ENCODE measurements at regions not wholly inside any gene's neighbourhood (a gene's known extent, or its start where the extent isn't known, plus 50 kb on each side); places are given as distances from the start of the nearest gene placed in this dataset.
A peak's percentile ranks its signal among the peaks of the same experiment; 100 is the strongest.

DNA sequence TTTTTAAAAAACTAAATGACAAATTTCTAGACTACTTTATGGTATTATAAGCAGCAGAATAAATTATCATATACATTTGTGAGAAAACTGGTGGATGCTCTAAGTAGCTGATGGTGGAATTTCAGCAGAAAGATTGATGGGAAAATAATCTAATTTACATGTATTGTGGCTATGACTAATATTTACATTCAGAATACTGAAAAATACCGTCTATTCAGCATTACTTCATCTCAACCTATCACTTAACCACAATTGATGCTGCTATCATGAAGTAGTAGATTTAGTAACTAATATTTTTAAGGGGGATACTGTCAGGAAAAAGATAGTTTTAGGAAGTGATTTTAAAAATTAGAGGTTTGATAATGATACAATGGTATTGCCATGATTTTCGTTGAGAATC lies 137.9 kb downstream of the IFI44 start:
- DNase-seq (ENCODE audit: low read depth, low spot score) = peak; percentile 6
- no peak overlapping the region for H3K4me3 ChIP-seq (ENCODE audit: low read depth, low read length)
- TF ChIP-seq, protein P1, sequence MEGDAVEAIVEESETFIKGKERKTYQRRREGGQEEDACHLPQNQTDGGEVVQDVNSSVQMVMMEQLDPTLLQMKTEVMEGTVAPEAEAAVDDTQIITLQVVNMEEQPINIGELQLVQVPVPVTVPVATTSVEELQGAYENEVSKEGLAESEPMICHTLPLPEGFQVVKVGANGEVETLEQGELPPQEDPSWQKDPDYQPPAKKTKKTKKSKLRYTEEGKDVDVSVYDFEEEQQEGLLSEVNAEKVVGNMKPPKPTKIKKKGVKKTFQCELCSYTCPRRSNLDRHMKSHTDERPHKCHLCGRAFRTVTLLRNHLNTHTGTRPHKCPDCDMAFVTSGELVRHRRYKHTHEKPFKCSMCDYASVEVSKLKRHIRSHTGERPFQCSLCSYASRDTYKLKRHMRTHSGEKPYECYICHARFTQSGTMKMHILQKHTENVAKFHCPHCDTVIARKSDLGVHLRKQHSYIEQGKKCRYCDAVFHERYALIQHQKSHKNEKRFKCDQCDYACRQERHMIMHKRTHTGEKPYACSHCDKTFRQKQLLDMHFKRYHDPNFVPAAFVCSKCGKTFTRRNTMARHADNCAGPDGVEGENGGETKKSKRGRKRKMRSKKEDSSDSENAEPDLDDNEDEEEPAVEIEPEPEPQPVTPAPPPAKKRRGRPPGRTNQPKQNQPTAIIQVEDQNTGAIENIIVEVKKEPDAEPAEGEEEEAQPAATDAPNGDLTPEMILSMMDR (IDR thresholded peaks at IDR 0.05; ENCODE audit: low read depth, low read length) = no peak
- in situ Hi-C loops (cut with HindIII; ENCODE audit: low sequenced_read_pairs) = no loop called here

DNA sequence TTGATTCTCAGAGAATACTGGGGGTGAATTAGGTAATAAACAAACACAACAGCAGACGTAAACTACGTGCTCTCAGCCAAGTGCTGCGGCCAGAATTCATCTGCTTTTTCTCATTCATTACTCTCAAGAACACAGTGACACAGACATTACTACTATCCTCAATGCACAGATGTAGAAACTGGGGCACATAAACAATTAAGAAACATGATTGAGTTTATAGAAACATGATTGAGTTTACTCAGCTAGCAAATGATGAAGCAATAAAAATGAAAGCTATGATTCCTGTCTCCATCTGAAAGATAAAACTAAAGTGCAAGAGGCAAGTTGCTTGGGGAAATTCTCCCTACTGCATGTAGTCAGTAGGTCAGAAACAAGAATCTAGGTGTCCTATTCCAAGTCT lies 140.5 kb downstream of the IFI44 start:
- TF ChIP-seq, protein P1 (IDR thresholded peaks at IDR 0.05; ENCODE audit: low read depth, low read length) = no peak
- H3K4me3 ChIP-seq (ENCODE audit: low read depth, low read length) = no peak overlapping the region
- in situ Hi-C loops (cut with HindIII; ENCODE audit: low sequenced_read_pairs) = no loop called here
- no peak for DNase-seq (ENCODE audit: low read depth, low spot score)

DNA sequence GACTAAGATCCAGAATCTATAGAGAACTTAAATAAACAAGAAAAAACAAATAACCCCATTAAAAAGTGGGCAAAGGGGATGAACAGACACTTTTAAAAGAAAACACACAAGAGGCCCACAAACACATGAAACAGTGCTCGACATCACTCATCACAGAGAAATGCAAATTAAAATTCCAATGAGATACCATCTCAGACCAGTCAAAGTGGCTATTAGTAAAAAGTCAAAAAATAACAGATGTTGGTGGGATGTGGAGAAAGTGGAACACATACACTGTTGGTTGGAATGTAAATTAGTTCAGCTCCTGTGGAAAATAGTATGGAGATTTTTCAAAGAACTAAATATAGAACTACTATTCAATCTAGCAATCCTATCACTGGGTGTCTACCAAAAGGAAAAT lies 143.1 kb downstream of the IFI44 start:
- no peak for DNase-seq (ENCODE audit: low read depth, low spot score)
- H3K4me3 ChIP-seq (ENCODE audit: low read depth, low read length) = no peak overlapping the region
- in situ Hi-C loops (cut with HindIII; ENCODE audit: low sequenced_read_pairs) = no loop called here
- TF ChIP-seq, protein P1 (IDR thresholded peaks at IDR 0.05; ENCODE audit: low read depth, low read length) = no peak

DNA sequence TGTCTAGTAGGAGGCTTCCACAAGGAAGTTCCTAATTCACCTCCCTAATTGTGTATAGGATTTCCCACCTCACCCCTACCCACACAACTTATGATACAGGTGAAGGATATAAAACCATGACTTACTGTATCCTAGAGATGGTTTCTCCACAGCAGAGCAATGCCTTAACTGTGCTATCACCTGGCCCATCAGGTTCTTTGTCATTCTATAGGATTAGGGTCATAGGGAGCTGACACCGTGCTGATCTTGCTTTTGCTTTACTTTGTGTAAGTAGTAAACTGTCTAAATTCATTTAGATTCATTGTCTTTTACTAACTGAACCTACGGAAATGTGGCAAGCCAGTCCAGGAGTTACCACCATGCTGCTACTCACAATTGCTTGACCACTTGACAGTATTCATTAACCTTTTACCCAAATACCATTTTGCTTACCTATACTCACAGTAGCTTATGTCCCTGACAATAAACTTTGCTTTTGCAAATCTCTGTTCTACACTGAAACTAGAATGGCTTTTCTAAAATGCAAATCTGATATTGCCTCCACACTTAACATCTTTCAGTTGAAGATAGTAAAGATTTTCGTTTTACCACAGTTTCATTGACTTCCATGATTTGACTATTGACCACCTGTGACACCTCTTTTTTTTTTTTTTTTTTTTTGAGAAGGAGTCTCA lies 147.6 kb downstream of the IFI44 start:
- in situ Hi-C loops (cut with HindIII; ENCODE audit: low sequenced_read_pairs) = no loop called here
- DNase-seq (ENCODE audit: low read depth, low spot score) = no peak
- H3K4me3 ChIP-seq (ENCODE audit: low read depth, low read length) = no peak overlapping the region
- TF ChIP-seq, protein P1 (IDR thresholded peaks at IDR 0.05; ENCODE audit: low read depth, low read length) = no peak

DNA sequence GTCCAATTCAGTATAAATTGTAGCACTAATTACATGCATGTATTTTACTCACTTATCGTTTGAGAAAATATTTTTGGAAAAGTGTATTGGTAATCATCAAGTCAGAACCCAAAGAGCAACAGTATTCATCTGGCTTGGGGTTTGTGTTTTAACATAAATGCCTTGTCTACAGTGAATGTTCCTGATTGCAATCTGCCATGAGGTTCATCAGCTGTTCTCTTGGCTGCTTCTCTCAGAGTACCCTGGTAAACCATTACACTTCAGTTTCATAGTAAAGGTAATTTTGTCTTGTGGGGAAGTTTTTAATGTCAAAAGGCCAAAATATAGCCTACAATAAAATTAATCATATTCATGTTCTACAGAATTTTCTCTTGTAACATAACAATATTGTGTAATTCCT lies 150.3 kb downstream of the IFI44 start:
- no peak for DNase-seq (ENCODE audit: low read depth, low spot score)
- in situ Hi-C loops (cut with HindIII; ENCODE audit: low sequenced_read_pairs) = no loop called here
- TF ChIP-seq, protein P1 (IDR thresholded peaks at IDR 0.05; ENCODE audit: low read depth, low read length) = no peak

DNA sequence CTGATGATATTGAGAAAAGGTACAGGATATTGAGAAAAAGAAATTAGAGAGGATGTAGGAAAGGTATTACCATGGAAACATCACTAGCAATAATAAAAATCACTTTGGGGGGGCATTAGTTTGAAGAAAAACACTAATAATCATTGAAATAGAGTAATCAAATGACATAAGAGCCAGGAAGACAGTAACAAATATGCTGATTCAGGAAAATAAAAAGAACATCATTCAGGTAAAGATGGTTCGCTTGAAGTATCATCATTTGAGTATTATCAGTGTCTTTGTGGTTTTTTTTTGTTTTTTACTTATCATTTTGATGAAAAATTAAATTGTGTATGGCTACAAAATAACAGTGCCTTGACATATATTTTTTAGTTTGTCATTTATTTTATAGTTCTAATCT lies 164.5 kb downstream of the IFI44 start:
- in situ Hi-C loops (cut with HindIII; ENCODE audit: low sequenced_read_pairs) = no loop called here
- DNase-seq (ENCODE audit: low read depth, low spot score) = no peak
- TF ChIP-seq, protein P1 (IDR thresholded peaks at IDR 0.05; ENCODE audit: low read depth, low read length) = no peak

More for the DNA sequence above, 150.3 kb downstream of the IFI44 start:
- H3K4me3 ChIP-seq (ENCODE audit: low read depth, low read length) = no peak overlapping the region

More for the DNA sequence above, 164.5 kb downstream of the IFI44 start:
- H3K4me3 ChIP-seq (ENCODE audit: low read depth, low read length) = no peak overlapping the region
